ENCODE measurements at regions not wholly inside any gene's neighbourhood (a gene's known extent, or its start where the extent isn't known, plus 50 kb on each side); places are given as distances from the start of the nearest gene placed in this dataset.

DNA sequence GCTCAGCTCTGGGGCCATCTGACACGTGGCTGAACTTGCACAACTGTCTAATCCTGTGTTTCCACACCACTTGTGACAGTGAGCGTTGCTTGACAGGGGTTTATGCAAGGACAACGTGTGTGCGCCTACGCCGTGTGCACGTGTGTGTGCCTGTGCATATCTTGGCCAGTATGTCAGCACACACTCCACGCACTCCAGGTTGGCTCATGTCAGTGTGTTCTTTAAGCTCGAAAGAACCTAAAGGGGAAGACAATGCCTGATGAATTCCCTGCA lies 85.6 kb upstream of the SALL3 start:
- TF ChIP-seq CTCF (IDR thresholded peaks at IDR 0.05; ENCODE audit: low read depth, low read length): no peak
- no peak for TF ChIP-seq EZH2phosphoT487 (IDR thresholded peaks at IDR 0.05; ENCODE audit: low read depth)
